Activated naive CD4-positive, alpha-beta T cell treated with anti-CD3 and anti-CD28 coated beads, Interleukin-2, amount 10 ng/mL, durations not matched to agents 7 days and 5 days (primary cell): ENCODE measurements at regions not wholly inside any gene's neighbourhood (a gene's known extent, or its start where the extent isn't known, plus 50 kb on each side); places are given as distances from the start of the nearest gene placed in this dataset.

Experiments
- CTCF ChIA-PET: fragments of 350-600 bp; sonication (Branson Sonifier 250); formaldehyde crosslinking; loops from one replicate; lab custom pipeline; 2021; ENCODE audit warnings: antibody characterized with exemption; lab: Charles Lee
- DNase-seq: peaks from one replicate; pipeline ENCODE4 v3.0.0-alpha.2; 2020
- H3K27ac Mint-ChIP-seq: one replicate; pipeline ENCODE4 v1.8.0; 2021; ENCODE audit warnings: mild to moderate bottlenecking, moderate library complexity, mixed read lengths
- H3K27me3 Mint-ChIP-seq: one replicate; pipeline ENCODE4 v1.8.0; 2021; ENCODE audit warnings: mild to moderate bottlenecking, mixed read lengths
- H3K36me3 Mint-ChIP-seq: one replicate; pipeline ENCODE4 v1.8.0; 2021; ENCODE audit warnings: mixed read lengths
- H3K4me1 Mint-ChIP-seq: one replicate; pipeline ENCODE4 v1.8.0; 2021; ENCODE audit warnings: mixed read lengths
- H3K4me3 Mint-ChIP-seq: one replicate; pipeline ENCODE4 v1.8.0; 2021; ENCODE audit warnings: mild to moderate bottlenecking, moderate library complexity, mixed read lengths
- H3K9me3 Mint-ChIP-seq: one replicate; pipeline ENCODE4 v1.8.0; 2021; ENCODE audit warnings: mixed read lengths

DNA sequence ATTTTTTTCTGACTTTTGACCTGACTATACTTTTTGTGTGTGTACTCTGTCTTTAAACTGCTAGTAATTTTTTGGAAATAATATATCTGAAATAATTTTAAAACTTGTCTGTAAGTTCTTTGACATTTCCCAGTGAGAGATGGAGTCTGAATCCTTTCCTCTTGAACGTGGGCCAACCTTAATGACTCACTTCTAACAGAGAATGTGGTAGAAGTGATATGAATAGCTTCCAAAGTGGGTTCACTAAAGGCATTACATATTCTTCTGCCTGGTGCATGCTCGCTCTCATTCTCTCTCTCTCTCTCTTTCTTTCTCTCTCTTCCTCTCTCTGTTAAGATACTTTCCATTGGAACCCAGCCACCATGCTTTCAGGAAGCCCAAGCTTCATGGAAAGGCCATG lies 108.7 kb upstream of the FERMT1 start:
- Mint-ChIP-seq H3K9me3 (peaks cover 6% of the 10 kb centered on the region), H3K4me1 (no peaks in the 10 kb centered on the region), H3K4me3 (no peak overlapping the region), H3K27ac (no peak overlapping the region), H3K27me3 (no peaks in the 10 kb centered on the region), H3K36me3 (no peaks in the 10 kb centered on the region)
- CTCF ChIA-PET, result no interaction called here
- no peak for DNase-seq

DNA sequence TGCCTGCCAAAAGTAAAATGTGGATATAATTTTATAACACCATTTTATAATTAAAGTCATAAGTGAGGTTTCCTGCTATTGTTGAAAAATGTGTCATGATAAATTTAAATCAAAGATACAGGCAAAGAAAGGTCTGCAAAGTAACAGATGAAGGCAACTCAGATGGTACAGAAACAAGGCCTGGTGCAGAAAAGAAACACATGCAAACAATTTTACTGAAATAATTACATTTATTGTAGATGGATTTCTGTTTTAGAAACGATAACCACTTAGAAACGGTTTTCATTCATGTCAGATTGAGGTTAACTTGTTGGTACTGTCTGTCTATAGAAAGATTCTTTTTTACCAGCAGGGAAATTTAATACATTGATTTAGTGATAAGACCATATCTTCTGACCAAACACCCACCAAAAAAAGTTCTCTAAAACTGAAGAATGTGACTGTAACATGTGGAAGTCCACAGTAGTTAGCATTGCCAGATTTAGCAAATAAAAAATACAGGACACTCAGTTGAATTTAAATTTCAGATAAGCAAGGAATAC lies 105.5 kb upstream of the FERMT1 start:
- no peak for DNase-seq
- H3K9me3 Mint-ChIP-seq, result peaks cover 6% of the 10 kb centered on the region
- CTCF ChIA-PET, result no interaction called here
- H3K4me3 Mint-ChIP-seq, result no peak overlapping the region
- no peaks in the 10 kb centered on the region for H3K36me3 Mint-ChIP-seq
- H3K4me1 Mint-ChIP-seq, result no peaks in the 10 kb centered on the region
- no peak overlapping the region for H3K27ac Mint-ChIP-seq
- H3K27me3 Mint-ChIP-seq, result no peaks in the 10 kb centered on the region

DNA sequence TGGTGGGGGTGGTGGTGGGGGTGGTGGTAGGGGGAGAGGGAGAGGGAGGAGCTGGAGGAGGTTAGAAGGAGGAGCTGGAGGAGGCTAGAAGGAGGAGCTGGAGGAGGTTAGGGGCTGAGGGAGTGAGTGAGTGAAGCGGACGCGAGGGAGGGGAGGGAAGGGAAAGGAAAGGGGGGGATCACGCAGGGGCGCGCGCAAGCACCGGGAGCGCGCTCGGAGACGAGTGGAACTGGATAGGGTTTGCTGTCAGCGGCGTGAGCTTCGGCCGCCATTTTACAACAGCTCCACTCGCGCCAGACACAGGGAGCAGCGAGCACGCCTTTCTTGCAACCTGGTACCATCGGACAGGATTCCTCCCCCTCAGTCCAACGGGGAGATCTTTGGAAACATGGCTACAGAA lies 90.5 kb upstream of the FERMT1 start:
- Mint-ChIP-seq H3K27ac (no peak overlapping the region), H3K9me3 (no peaks in the 10 kb centered on the region), H3K4me3 (no peak overlapping the region), H3K4me1 (no peaks in the 10 kb centered on the region), H3K27me3 (no peaks in the 10 kb centered on the region), H3K36me3 (no peaks in the 10 kb centered on the region)
- CTCF ChIA-PET, result no interaction called here
- no peak for DNase-seq

DNA sequence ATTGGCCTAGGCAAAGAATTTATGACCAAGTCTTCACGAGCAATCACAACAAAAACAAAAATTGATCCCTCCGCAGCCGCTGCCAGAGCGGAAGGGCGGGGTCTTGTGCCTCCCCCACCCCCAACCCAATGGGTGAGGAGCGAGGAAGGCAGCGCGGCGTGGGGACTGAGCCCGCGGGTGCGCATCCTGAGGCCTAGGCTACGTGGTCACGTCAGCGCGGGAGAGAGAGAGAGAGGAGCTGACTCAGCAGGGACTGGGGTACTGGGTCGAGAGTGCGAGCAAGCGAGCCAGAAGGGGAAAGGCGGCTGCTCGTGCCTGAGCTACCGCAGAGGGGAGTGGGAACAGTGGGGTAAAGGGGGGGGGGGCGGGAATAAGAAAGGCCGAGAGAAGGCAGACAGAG lies 90.1 kb upstream of the FERMT1 start:
- Mint-ChIP-seq H3K27me3 (no peaks in the 10 kb centered on the region), H3K4me1 (no peaks in the 10 kb centered on the region), H3K27ac (no peak overlapping the region), H3K36me3 (no peaks in the 10 kb centered on the region), H3K9me3 (no peaks in the 10 kb centered on the region), H3K4me3 (no peak overlapping the region)
- DNase-seq, result no peak
- CTCF ChIA-PET, result no interaction called here

DNA sequence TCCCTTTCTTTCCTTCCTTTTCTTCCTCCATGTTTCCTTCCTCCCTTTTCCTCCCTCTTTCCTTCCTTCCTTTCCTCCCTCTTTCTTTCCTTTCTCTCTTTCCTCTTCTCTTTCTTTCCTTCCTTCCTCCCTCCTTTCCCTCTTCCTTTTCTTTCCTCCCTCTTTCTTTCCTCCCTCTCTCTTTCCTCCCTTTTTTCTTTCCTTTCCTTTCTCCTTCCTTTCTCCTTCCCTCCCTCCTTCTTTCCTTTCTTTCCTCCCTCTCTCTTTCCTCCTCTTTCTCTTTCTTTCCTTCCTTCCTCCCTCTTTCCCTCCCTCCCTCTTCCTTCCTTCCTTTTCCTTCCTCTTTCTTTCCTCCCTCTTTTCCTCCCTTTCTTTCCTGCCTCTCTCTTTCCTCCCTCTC lies 86.3 kb upstream of the FERMT1 start:
- Mint-ChIP-seq H3K27me3 (no peaks in the 10 kb centered on the region), H3K36me3 (no peaks in the 10 kb centered on the region), H3K4me1 (no peaks in the 10 kb centered on the region), H3K9me3 (no peaks in the 10 kb centered on the region), H3K4me3 (no peak overlapping the region), H3K27ac (no peak overlapping the region)
- CTCF ChIA-PET, result no interaction called here
- no peak for DNase-seq

DNA sequence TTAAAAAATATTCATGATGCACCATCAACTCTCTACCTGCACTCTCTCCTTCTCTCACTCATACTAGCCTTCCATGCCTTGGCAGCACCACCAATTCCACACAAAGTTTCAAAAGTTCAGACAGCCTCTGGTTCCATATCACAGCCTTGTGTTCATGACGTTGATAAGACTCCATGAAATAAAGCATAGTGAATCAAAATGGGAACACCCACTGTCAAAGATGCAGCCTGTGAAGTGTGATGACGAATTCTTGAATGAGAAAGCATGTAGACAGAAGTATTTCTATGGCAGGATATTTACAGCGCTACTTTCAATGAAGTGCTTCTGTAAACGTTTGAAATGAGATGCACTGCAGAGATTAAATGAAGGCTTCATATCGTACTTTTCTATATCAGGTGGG lies 77.3 kb upstream of the FERMT1 start:
- Mint-ChIP-seq H3K9me3 (no peaks in the 10 kb centered on the region), H3K27me3 (no peaks in the 10 kb centered on the region), H3K36me3 (no peaks in the 10 kb centered on the region), H3K27ac (no peak overlapping the region), H3K4me3 (no peak overlapping the region), H3K4me1 (no peaks in the 10 kb centered on the region)
- CTCF ChIA-PET, result no interaction called here
- DNase-seq, result no peak

DNA sequence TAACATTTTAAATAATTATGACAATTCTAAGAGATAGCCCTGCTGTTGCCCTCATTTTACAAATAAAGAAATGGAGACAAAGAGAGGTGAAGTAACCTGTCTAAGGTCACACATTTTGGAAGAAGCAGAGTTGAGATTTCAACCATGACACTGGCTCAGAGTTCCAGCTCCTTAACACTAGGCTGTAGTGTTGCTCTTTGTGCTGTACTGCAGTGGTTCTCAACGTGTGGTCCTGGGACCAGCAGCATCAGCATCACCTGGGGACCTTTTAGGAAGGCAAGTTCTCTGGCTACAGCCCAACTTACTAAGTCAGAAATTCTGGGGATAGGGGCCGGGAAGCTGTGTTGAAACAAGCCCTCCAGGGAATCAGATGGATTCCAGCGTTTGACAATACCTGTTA lies 62.4 kb upstream of the FERMT1 start:
- Mint-ChIP-seq H3K27me3 (no peaks in the 10 kb centered on the region), H3K9me3 (no peaks in the 10 kb centered on the region), H3K4me1 (no peaks in the 10 kb centered on the region), H3K36me3 (no peaks in the 10 kb centered on the region), H3K4me3 (no peak overlapping the region), H3K27ac (no peak overlapping the region)
- CTCF ChIA-PET, result no interaction called here
- DNase-seq, result no peak

DNA sequence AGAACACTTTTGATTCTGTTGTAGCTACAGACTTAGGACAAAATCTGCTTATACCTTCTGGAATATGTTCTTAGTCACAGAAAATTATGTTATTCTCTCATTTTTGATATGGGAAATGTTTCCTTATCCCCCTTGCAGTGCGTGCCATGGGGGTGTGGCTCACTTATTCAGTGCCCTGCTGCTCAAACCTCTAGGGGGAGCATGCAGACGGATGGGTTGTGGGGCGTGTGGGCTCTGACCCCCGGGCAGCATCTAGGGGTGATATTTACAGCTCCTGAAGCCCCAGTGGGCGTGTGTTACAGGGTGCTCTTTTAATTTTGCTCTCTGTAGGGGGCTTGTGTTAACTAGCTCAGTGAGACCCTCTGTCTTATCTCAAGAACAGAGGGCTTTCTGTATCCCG lies 61.3 kb upstream of the FERMT1 start:
- no peaks in the 10 kb centered on the region for H3K36me3 Mint-ChIP-seq
- CTCF ChIA-PET, result no interaction called here

DNA sequence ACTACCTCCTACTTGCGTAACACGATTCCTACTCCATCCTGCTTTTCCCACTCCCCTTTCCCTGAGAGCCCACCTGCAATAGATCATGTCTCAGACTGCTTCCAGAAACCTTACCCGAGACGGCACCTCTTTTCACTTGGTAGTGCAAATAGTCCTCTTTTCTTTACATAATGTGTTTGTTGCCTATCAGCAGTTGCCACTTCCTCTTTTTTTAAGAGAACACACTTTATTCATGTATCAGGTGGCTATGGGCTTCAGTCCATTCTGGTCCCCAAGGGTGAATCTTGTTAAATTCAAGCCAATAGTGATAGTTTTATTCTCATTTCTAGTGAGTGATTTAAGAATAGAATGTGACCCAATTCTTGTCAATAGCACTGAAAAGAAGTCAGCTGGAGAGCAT lies 57.7 kb upstream of the FERMT1 start:
- Mint-ChIP-seq H3K4me1 (no peaks in the 10 kb centered on the region), H3K4me3 (no peak overlapping the region), H3K27me3 (no peaks in the 10 kb centered on the region), H3K36me3 (no peaks in the 10 kb centered on the region), H3K27ac (no peak overlapping the region), H3K9me3 (no peaks in the 10 kb centered on the region)
- no peak for DNase-seq
- CTCF ChIA-PET, result interaction anchor here (0.9 kb wide), 1 partner anchor 237 kb away, joined by 3 read pairs; no protein-coding TSS in a partner anchor

More for the DNA sequence above, 61.3 kb upstream of the FERMT1 start:
- no peak for DNase-seq
- Mint-ChIP-seq H3K4me3 (no peak overlapping the region), H3K4me1 (no peaks in the 10 kb centered on the region), H3K9me3 (no peaks in the 10 kb centered on the region), H3K27me3 (no peaks in the 10 kb centered on the region), H3K27ac (no peak overlapping the region)

DNA sequence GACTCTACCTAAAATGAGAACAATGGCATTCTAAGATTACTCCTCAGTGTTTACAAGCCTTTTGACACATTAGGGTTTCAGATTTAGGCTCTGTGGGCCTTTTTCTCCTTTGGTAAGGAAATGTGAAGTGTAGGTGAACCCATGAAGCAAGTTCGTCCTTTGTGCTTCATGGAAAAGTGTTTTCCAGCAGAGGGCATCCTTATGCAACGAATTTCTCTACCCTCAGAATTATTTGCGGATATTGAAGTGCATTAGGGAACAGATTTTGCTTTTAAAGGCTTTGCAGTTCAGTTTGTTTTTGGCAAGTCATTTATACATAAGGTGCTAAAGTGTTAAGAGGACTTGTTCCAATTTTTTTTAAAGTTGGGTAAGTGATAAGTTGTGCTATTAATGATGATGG lies 55.7 kb upstream of the FERMT1 start:
- H3K27ac Mint-ChIP-seq, result no peak overlapping the region
- H3K4me1 Mint-ChIP-seq, result no peaks in the 10 kb centered on the region
- CTCF ChIA-PET, result no interaction called here
- H3K27me3 Mint-ChIP-seq, result no peaks in the 10 kb centered on the region
- DNase-seq, result no peak
- no peaks in the 10 kb centered on the region for H3K36me3 Mint-ChIP-seq
- H3K9me3 Mint-ChIP-seq, result no peaks in the 10 kb centered on the region
- H3K4me3 Mint-ChIP-seq, result no peak overlapping the region

DNA sequence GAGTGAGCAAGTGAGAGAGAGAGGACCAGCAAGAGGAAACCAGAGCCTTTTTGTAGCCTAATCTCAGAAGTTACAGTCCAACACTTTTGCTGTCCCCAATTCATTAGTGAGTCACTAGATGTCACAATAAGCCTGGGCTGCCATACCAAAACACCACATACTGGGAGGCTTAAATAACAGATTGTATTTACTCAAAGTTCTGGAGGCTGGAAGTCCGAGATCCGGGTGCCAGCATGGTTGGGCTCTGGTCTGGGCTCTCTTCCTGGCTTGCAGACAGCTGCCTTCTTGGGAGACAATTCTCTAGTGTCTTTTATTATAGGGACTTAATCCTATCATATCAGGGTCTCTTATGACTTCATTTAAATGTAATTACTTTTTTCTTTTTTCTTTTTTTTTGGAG lies 50.7 kb upstream of the FERMT1 start:
- no peak overlapping the region for H3K4me3 Mint-ChIP-seq
- CTCF ChIA-PET, result no interaction called here
- no peaks in the 10 kb centered on the region for H3K36me3 Mint-ChIP-seq
- no peaks in the 10 kb centered on the region for H3K9me3 Mint-ChIP-seq
- no peaks in the 10 kb centered on the region for H3K27me3 Mint-ChIP-seq
- no peak for DNase-seq
- no peaks in the 10 kb centered on the region for H3K4me1 Mint-ChIP-seq
- H3K27ac Mint-ChIP-seq, result no peak overlapping the region
